Naive thymus-derived CD8-positive, alpha-beta T cell (primary cell): ENCODE measurements at regions not wholly inside any gene's neighbourhood (a gene's known extent, or its start where the extent isn't known, plus 50 kb on each side); places are given as distances from the start of the nearest gene placed in this dataset.

Source experiments
- ATAC-seq, 2 donors: fragments of 150-1000 bp; cut with Tn5 transposase in 1 of 2; sonication (Bioruptor Pico), chemical (Tn5 transposase) in 1 of 2; 1 replicate in 1 of 2; 2 replicates in 1 of 2; pipeline ENCODE4 v1.10.0; 2021; ENCODE audit warnings: mild to moderate bottlenecking in 2 of 2, moderate library complexity in 2 of 2
- POLR2A ChIA-PET: fragments of 350-600 bp; sonication (Branson Sonifier 250); formaldehyde crosslinking; loops from one replicate; lab custom pipeline; 2021; ENCODE audit warnings: antibody characterized with exemption; lab: Charles Lee
- DNase-seq, 10 donors: peaks; one replicate each; pipeline versions ENCODE4 v3.0.0 to v3.0.0-alpha.2; 2020 to 2022
- H3K27ac Mint-ChIP-seq, 10 donors: one replicate each; pipeline ENCODE4 v1.8.0; 2020 to 2022; ENCODE audit warnings: mild to moderate bottlenecking in 10 of 10, mixed read lengths in 10 of 10, moderate library complexity in 4 of 10, inconsistent platforms in 1 of 10
- H3K27me3 Mint-ChIP-seq, 5 donors: one replicate each; pipeline ENCODE4 v1.8.0; 2021 to 2022; ENCODE audit warnings: mixed read lengths in 5 of 5
- H3K36me3 Mint-ChIP-seq, 3 donors: one replicate each; pipeline ENCODE4 v1.8.0; 2020 to 2022; ENCODE audit warnings: mixed read lengths in 3 of 3, mild to moderate bottlenecking in 2 of 3, inconsistent platforms in 1 of 3
- H3K4me1 Mint-ChIP-seq, 4 donors: one replicate each; pipeline ENCODE4 v1.8.0; 2021 to 2022; ENCODE audit warnings: mixed read lengths in 4 of 4
- H3K4me3 Mint-ChIP-seq, 10 donors: one replicate each; pipeline ENCODE4 v1.8.0; 2020 to 2022; ENCODE audit warnings: mild to moderate bottlenecking in 10 of 10, mixed read lengths in 10 of 10, moderate library complexity in 6 of 10, inconsistent platforms in 1 of 10
- H3K9me3 Mint-ChIP-seq, 9 donors: one replicate each; pipeline ENCODE4 v1.8.0; 2020 to 2022; ENCODE audit warnings: mixed read lengths in 9 of 9, mild to moderate bottlenecking in 3 of 9, inconsistent platforms in 1 of 9, moderate library complexity in 1 of 9

DNA sequence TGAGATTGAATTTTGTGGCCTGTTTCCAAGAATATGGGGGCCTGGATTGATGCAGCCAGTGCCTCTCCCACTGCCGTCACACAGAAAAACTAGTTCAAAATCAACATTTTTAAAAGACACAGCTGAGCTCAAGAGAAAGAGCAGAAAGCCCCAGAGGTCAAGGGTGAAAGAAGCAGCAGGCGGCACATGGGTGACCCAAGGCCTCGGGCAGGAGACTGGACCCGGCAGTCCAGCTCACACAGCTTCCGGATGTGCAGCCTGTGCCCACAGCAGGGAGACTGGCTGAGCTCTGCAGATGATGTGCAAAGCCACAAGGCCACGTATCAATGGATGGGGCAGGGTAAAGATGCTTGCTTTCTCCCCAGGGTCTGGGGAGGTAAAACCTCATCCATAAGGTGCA lies 50.4 kb upstream of the RNF32 start:
- Mint-ChIP-seq H3K36me3 (peaks cover 0 to 31% (median 18%) of the 10 kb centered on the region in 3 donors), H3K27me3 (peaks cover 2 to 35% (median 11%) of the 10 kb centered on the region in 5 donors), H3K4me3 (no peak overlapping the region), H3K4me1 (peaks cover 0 to 2% (median 0%) of the 10 kb centered on the region in 4 donors), H3K9me3 (peaks cover 12 to 56% (median 18%) of the 10 kb centered on the region in 9 donors), H3K27ac (no peak overlapping the region)
- ATAC-seq (no peak), DNase-seq (no peak)
- POLR2A ChIA-PET, result no interaction called here

DNA sequence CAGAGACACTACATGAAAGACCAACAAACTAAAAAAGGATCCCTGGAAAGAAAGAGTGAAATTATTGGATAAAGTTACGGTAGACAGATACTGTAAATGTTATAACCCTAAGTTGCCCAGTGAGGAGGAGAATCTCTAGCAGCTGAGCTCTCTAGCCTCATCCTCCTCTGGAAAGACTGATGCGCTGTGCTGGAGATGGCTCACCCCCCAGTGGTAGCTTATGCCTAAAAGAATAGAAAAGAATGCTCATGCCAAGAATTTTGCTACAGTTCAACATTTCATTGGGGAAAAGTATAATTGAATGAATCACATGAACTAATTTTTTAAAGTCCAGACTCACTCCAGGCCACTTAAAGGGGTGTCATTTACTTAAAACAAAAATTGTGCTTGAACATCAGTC lies 50.8 kb upstream of the RNF32 start:
- ATAC-seq, result no peak
- Mint-ChIP-seq H3K27ac (no peak overlapping the region), H3K36me3 (peaks cover 0 to 36% (median 18%) of the 10 kb centered on the region in 3 donors), H3K4me3 (no peak overlapping the region), H3K27me3 (peaks cover 2 to 31% (median 10%) of the 10 kb centered on the region in 5 donors), H3K4me1 (peaks cover 0 to 2% (median 0%) of the 10 kb centered on the region in 4 donors), H3K9me3 (peaks cover 13 to 56% (median 20%) of the 10 kb centered on the region in 9 donors)
- POLR2A ChIA-PET, result no interaction called here
- no peak for DNase-seq

DNA sequence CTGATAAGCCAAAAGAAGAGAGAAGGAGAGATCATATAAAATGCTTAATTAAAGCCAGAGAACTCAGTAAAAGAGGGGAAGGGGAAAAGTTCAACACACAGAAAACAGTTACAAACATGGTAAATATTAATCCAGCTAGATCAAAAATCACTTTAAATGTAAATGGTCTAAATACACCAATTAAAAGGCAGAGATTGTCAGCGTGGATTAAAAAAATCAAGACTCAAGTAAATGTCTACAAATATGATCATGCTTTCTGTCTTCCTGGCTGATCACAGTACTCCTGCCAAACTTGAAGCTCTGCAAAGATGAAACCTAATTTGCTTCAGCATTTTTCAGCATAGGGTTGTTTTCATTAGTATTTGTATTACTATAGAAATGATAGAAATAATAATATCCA lies 54.6 kb upstream of the RNF32 start:
- Mint-ChIP-seq H3K27ac (no peak overlapping the region), H3K9me3 (peaks cover 0 to 31% (median 10%) of the 10 kb centered on the region in 9 donors), H3K36me3 (peaks cover 0 to 17% (median 7%) of the 10 kb centered on the region in 3 donors), H3K4me3 (no peak overlapping the region), H3K4me1 (peaks cover 0 to 2% (median 0%) of the 10 kb centered on the region in 4 donors), H3K27me3 (peaks cover 2 to 15% (median 8%) of the 10 kb centered on the region in 5 donors)
- ATAC-seq (no peak), DNase-seq (no peak)
- POLR2A ChIA-PET, result no interaction called here

DNA sequence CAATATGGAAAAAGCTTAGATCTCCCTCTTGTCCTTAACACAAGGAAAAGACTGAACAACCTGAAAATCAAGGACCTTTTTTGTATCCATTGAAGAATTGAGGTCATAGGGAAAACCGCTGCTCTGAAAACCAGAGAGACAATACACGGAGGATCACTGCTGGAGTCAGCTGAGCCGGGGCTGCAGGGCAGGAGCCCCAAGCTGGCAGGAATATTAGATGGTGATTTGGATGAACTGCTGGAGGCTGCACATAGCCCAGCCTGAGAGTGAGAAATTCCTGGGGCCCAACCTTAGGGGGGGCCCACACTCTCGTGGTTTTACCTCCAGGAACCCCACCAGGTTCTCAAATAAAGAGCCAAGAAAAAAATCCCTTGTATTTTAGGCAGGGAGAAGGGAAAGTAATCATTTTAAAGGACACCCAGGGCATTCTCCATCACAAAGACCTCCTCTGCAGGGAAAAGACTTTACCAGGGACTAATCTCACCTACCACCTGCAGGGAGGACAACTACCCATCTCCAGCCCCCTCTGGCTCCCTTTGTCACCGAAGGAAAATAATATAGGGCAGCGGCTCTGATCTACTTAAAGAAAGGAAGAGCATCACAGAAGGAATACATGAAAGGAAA lies 55.4 kb upstream of the RNF32 start:
- peaks cover 0 to 4% (median 0%) of the 10 kb centered on the region in 4 donors for H3K4me1 Mint-ChIP-seq
- no peak overlapping the region for H3K27ac Mint-ChIP-seq
- H3K36me3 Mint-ChIP-seq, result peaks cover 0 to 17% (median 7%) of the 10 kb centered on the region in 3 donors
- ATAC-seq, result no peak
- POLR2A ChIA-PET, result no interaction called here
- peaks cover 2 to 14% (median 8%) of the 10 kb centered on the region in 5 donors for H3K27me3 Mint-ChIP-seq
- DNase-seq, result no peak
- peaks cover 0 to 31% (median 10%) of the 10 kb centered on the region in 9 donors for H3K9me3 Mint-ChIP-seq
- no peak overlapping the region for H3K4me3 Mint-ChIP-seq

DNA sequence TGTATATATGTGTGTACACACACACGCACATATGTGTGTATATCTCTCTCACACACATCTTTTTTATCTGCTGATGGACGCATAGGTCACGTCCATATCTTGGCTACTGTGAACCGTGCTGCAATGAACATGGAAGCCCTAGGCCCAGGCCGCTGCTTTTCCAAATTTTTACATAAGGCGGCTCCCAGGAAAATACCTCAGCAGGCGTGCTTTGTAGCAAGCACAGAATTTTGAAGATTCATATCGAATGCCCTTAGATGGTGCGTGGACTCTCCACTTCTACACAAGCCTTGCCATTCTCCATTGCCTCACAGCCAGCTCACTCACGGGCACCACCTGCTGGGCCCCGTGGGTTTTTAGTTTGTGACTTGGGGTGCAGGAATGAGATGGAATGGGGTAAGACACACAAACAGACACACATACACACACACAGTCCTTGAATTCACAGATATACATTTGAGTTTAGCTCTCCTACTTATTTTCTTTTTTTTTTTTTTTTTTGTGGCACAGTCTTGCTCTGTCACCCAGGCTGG lies 57.9 kb upstream of the RNF32 start:
- H3K4me3 Mint-ChIP-seq, result no peak overlapping the region
- H3K9me3 Mint-ChIP-seq, result peaks cover 0 to 31% (median 11%) of the 10 kb centered on the region in 9 donors
- POLR2A ChIA-PET, result interaction anchor here (0.7 kb wide), 1 partner anchor 24 kb away, joined by 3 read pairs; no protein-coding TSS in a partner anchor
- DNase-seq (no peak), ATAC-seq (no peak)
- H3K27me3 Mint-ChIP-seq, result peaks cover 3 to 23% (median 11%) of the 10 kb centered on the region in 5 donors
- peaks cover 0 to 17% (median 7%) of the 10 kb centered on the region in 3 donors for H3K36me3 Mint-ChIP-seq
- no peak overlapping the region for H3K27ac Mint-ChIP-seq
- peaks cover 0 to 7% (median 0%) of the 10 kb centered on the region in 4 donors for H3K4me1 Mint-ChIP-seq

DNA sequence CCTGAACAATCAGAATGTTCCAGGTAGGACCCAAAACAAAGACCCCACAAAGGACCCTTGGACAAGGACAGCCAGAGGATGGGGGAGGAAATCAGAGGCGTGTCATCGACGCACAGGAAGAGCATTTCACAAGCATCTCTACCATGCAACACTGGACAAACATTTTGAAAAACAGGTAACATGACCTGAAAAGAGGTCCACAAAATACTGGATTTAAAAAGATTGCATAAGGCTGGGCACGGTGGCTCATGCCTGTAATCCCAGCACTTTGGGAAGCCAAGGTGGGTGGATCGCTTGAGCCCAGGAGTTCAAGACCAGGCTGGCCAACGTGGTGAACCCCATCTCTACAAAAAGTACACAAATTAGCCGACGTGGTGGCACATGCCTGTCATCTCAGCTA lies 60.5 kb upstream of the RNF32 start:
- Mint-ChIP-seq H3K27me3 (peaks cover 3 to 32% (median 28%) of the 10 kb centered on the region in 5 donors), H3K36me3 (peaks cover 0 to 3% (median 3%) of the 10 kb centered on the region in 3 donors), H3K27ac (no peak overlapping the region), H3K9me3 (peaks cover 0 to 7% (median 1%) of the 10 kb centered on the region in 9 donors), H3K4me3 (no peak overlapping the region), H3K4me1 (peaks cover 0 to 7% (median 0%) of the 10 kb centered on the region in 4 donors)
- POLR2A ChIA-PET, result no interaction called here
- DNase-seq (no peak), ATAC-seq (no peak)

DNA sequence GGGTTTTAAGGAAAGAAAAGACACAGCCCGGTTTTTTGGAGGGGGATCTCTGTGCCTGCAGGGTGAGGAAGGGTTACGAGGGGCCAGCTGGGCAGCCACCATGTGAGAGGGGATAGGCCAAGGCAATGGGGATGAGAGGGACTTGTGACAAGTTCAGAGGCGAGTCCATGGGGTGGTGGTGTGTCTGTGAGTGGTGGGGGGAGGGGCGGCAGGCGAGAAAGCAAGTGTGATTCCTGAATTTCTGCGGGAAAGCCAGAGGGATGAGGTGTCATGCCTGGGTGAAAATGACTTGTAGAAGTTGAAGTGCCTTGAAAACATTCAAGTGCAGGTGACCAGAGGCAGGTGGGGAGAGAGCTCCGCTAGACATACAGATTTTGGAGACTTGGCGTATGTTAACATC lies 61.0 kb upstream of the RNF32 start:
- peaks cover 0 to 3% (median 0%) of the 10 kb centered on the region in 3 donors for H3K36me3 Mint-ChIP-seq
- H3K4me1 Mint-ChIP-seq, result peaks cover 0 to 7% (median 0%) of the 10 kb centered on the region in 4 donors
- peak overlapping the region in 1 of 10 donors; percentile 0 for H3K27ac Mint-ChIP-seq
- POLR2A ChIA-PET, result no interaction called here
- ATAC-seq (no peak), DNase-seq (no peak)
- no peak overlapping the region for H3K4me3 Mint-ChIP-seq
- peaks cover 0 to 5% (median 0%) of the 10 kb centered on the region in 9 donors for H3K9me3 Mint-ChIP-seq
- peaks cover 3 to 37% (median 30%) of the 10 kb centered on the region in 5 donors for H3K27me3 Mint-ChIP-seq

DNA sequence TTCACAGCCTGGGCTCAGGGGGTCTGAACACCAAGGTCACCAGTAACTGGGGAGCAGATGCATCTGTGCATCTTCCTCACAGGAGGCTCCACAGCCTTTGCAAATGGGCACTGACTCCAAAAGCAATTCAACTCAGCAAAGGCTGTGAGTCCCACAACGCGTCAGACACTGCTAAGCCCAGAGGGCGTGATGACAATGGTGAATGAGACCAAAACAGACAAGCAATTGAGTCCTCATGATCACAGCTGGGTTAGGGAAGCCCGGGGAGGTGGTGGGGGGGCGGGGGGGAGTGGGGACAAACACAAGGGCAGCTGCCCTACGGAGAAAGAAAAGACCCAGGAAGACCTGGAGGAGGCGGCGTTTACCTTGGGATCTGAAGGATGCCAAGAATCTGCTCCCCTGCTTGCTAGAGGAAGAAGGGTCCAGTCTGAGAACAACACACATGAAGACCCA lies 61.6 kb upstream of the RNF32 start:
- no peak for ATAC-seq
- POLR2A ChIA-PET, result no interaction called here
- Mint-ChIP-seq H3K27me3 (peaks cover 3 to 41% (median 35%) of the 10 kb centered on the region in 5 donors), H3K9me3 (peaks cover 0 to 5% (median 0%) of the 10 kb centered on the region in 9 donors), H3K4me1 (peaks cover 0 to 7% (median 0%) of the 10 kb centered on the region in 4 donors), H3K27ac (no peak overlapping the region), H3K36me3 (peaks cover 0 to 3% (median 0%) of the 10 kb centered on the region in 3 donors), H3K4me3 (no peak overlapping the region)
- no peak for DNase-seq

DNA sequence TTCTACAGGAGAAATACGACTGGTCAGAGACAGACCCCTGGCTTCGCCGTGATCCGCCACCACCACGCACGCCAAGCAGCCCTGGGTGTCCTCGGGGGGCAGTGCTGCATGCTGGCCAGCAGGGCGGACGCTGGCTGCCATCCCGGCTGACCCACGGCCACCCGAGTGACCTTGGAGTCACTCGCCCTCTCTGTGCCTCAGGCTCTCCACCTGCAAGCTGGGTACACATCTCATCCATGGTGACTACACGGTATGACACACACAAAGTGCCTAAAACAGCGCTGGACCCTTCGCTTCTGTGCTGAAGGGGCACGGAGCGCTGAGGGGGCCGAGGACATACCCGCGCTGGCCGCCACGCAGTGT lies 62.0 kb upstream of the RNF32 start:
- peaks cover 4 to 43% (median 38%) of the 10 kb centered on the region in 5 donors for H3K27me3 Mint-ChIP-seq
- H3K4me3 Mint-ChIP-seq, result no peak overlapping the region
- POLR2A ChIA-PET, result no interaction called here
- H3K4me1 Mint-ChIP-seq, result peaks cover 0 to 7% (median 0%) of the 10 kb centered on the region in 4 donors
- ATAC-seq (no peak), DNase-seq (no peak)
- peaks cover 0 to 5% (median 0%) of the 10 kb centered on the region in 9 donors for H3K9me3 Mint-ChIP-seq
- H3K27ac Mint-ChIP-seq, result no peak overlapping the region
- peaks cover 0 to 3% (median 0%) of the 10 kb centered on the region in 3 donors for H3K36me3 Mint-ChIP-seq

DNA sequence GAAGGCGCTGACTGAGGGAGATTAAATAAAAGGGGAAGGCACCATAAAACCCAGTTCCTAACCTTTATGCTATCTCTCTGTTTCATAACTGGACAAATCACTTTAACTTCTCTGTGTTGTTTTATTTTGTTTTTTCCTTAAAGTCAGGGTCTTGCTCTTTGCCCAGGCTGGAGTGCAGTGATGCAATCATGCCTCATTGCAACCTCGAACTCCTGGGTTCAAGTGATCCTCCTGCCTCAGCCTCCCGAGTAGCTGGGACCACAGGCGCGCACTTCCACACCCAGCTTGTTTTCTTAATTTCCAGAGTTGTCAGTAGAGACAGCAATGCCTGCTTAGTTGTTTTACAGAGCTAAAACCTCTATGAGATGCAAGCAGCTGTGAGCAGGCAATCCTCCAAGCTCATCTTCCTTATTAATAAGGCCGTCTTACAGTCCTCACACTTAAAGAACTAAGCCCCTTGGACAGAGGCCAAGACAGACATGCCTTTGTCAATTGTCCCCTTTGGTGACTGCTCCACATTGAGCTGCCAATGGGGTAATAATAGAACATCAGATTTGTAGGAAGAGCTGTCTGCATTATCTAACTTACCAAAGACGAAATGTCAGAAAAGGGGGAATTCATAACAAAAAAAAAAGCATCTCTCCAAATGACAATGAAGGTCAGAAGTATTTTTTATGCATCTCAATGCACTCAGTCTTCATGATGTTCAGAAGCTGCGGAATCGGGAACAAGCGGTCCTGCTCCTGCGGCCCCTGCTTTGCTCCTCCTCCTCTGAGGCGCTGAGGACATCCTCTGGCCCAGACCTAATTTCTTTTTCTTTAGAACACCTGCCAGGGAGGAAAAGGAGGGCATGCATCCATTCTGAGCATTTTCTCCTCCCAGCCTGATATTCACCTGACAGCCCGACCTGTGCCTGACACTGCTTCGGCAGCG lies 62.7 kb upstream of the RNF32 start:
- Mint-ChIP-seq H3K4me1 (peaks cover 0 to 7% (median 0%) of the 10 kb centered on the region in 4 donors), H3K27me3 (peaks cover 6 to 50% (median 45%) of the 10 kb centered on the region in 5 donors), H3K27ac (no peak overlapping the region), H3K36me3 (no peaks in the 10 kb centered on the region), H3K4me3 (no peak overlapping the region), H3K9me3 (peaks cover 0 to 7% (median 0%) of the 10 kb centered on the region in 9 donors)
- no peak for DNase-seq
- POLR2A ChIA-PET, result no interaction called here
- ATAC-seq, result no peak

DNA sequence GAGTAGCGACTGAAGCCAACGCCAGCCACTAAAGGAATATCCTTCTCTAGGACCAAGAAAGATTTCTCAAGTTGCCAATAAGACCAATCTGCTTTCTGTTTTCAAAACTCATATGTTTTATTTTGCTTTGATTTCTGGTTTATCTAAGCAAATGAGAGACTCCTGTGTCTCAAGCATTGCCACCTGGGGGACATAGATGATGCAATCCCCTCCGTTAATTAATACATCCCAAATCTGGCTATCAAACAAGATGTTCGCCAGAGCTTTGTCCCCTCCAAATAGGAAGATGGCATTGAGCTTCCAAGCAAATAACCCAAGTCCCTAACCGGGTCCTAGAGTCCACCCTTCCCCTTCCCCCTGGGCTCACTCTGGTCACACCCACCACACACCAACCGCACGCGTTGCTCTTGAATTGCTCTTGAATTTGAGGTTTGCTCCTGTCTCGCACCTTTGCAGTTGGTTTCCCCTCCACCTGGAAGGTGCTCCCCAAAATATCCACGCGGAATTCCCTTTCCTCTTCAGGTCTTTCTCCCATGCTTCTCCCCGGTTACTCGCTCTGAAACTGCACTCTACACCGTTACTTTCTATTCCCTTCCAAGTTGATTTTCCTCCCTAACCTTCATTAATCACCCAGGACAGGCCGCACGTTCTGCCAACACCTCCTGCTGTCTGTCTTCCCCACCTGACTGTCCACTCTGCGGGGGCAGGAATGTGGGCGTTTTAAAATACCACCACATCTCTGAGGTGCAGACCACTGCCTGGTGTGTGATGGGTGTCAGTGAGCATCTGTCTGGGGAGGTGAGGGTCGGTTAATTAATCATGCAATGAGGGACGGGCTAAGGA lies 64.1 kb upstream of the RNF32 start:
- ATAC-seq (no peak), DNase-seq (no peak)
- peaks cover 6 to 58% (median 48%) of the 10 kb centered on the region in 5 donors for H3K27me3 Mint-ChIP-seq
- H3K4me3 Mint-ChIP-seq, result no peak overlapping the region
- POLR2A ChIA-PET, result no interaction called here
- no peaks in the 10 kb centered on the region for H3K36me3 Mint-ChIP-seq
- peaks cover 0 to 7% (median 0%) of the 10 kb centered on the region in 4 donors for H3K4me1 Mint-ChIP-seq
- no peak overlapping the region for H3K27ac Mint-ChIP-seq
- H3K9me3 Mint-ChIP-seq, result peaks cover 0 to 7% (median 0%) of the 10 kb centered on the region in 9 donors

DNA sequence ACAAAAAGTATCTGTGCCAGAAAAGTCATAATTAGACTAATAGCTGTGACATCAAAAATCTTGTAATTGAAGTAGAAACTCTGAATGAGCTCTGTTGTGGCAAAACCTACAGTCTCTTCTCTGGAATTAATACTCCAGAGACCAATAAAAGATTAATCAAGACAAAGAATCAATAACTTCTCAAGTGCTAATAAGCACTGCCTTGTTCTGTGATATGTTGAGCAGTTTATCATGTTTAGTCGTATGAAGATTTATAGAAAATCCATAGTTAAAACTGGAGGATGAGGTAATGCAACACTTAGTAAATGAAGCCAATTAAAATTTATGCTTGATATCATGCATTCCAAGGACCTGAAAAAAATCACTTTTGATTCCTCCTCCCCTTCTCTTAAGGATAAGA lies 72.3 kb upstream of the RNF32 start:
- Mint-ChIP-seq H3K36me3 (peaks cover 2 to 20% (median 14%) of the 10 kb centered on the region in 3 donors), H3K9me3 (peaks cover 6 to 29% (median 15%) of the 10 kb centered on the region in 9 donors), H3K27me3 (peaks cover 6 to 12% (median 9%) of the 10 kb centered on the region in 5 donors), H3K4me3 (no peak overlapping the region), H3K4me1 (no peaks in the 10 kb centered on the region), H3K27ac (no peak overlapping the region)
- POLR2A ChIA-PET, result no interaction called here
- DNase-seq, result no peak
- no peak for ATAC-seq
